Tibial nerve (tissue), 4 donors: ENCODE measurements at regions not wholly inside any gene's neighbourhood (a gene's known extent, or its start where the extent isn't known, plus 50 kb on each side); places are given as distances from the start of the nearest gene placed in this dataset.

ENCODE experiments used
- CTCF ChIP-seq, 5 experiments: fragments of 200-600 bp in 3 of 5; fragments of 450-650 bp in 2 of 5; sonication (generic) in 3 of 5; IDR thresholded peaks; one replicate each; pipeline ENCODE4 v1.5.1; 2016 to 2019; ENCODE audit warnings: antibody characterized with exemption in 5 of 5, mild to moderate bottlenecking in 3 of 5, moderate library complexity in 2 of 5
- EP300 ChIP-seq, 2 donors: sonication (generic); formaldehyde crosslinking; IDR thresholded peaks; one replicate each; pipeline ENCODE4 v1.6.1; 2017; ENCODE audit warnings: antibody characterized with exemption in 2 of 2, mild to moderate bottlenecking in 1 of 2
- POLR2A ChIP-seq, 2 donors: fragments of 450-650 bp; IDR thresholded peaks; one replicate each; pipeline ENCODE4 v1.6.1; 2017; ENCODE audit warnings: antibody characterized with exemption in 2 of 2, mild to moderate bottlenecking in 2 of 2, moderate library complexity in 2 of 2

- no peak for TF ChIP-seq CTCF (IDR thresholded peaks at IDR 0.05)
- TF ChIP-seq POLR2A (IDR thresholded peaks at IDR 0.05): no peak
- TF ChIP-seq EP300 (IDR thresholded peaks at IDR 0.05): no peak
Measured at GRCh38 chr5:56717253-56717987, 97.9 kb upstream of the MAP3K1 start.
